GM06990 (cell line): ENCODE measurements at regions not wholly inside any gene's neighbourhood (a gene's known extent, or its start where the extent isn't known, plus 50 kb on each side); places are given as distances from the start of the nearest gene placed in this dataset.

Source experiments
- DNase-seq: peaks from one replicate; pipeline ENCODE4 v3.0.0-alpha.2; 2011; ENCODE audit not compliant: insufficient read length; ENCODE audit errors: extremely low read depth
- H3K27me3 ChIP-seq: replicated peaks from 2 replicates; pipeline ENCODE4 v1.6.0; 2011; ENCODE audit warnings: low read length; ENCODE audit not compliant: control insufficient read depth, insufficient read depth
- H3K36me3 ChIP-seq: 2 replicates; pipeline ENCODE4 v1.5.1; 2011; ENCODE audit warnings: low read length; ENCODE audit not compliant: control insufficient read depth, insufficient read depth
- H3K4me3 ChIP-seq: replicated peaks from 2 replicates; pipeline ENCODE4 v1.5.1; 2011; ENCODE audit warnings: low read depth, mild to moderate bottlenecking, control low read depth, low read length
- CTCF ChIP-seq: IDR thresholded peaks from 2 replicates; pipeline ENCODE4 v1.5.1; 2011; ENCODE audit warnings: low read length, control low read depth, mild to moderate bottlenecking, inconsistent platforms; ENCODE audit not compliant: insufficient read depth, poor library complexity, severe bottlenecking

GRCh38 chr2:125721072-125721721, 934.8 kb upstream of the GYPC start:
- Histone ChIP-seq H3K36me3 (no peaks in the 10 kb centered on the region), H3K4me3 (no peak overlapping the region), H3K27me3 (no peaks in the 10 kb centered on the region)
- no peak for DNase-seq
- no peak for TF ChIP-seq CTCF

- no peaks in the 10 kb centered on the region for H3K36me3 ChIP-seq
- TF ChIP-seq CTCF: no peak
- no peak for DNase-seq
- no peaks in the 10 kb centered on the region for H3K27me3 ChIP-seq
- H3K4me3 ChIP-seq: no peak overlapping the region
Measured at GRCh38 chr2:125730921-125731320, 925.0 kb upstream of the GYPC start.

- no peaks in the 10 kb centered on the region for H3K27me3 ChIP-seq
- no peak for TF ChIP-seq CTCF
- no peak overlapping the region for H3K4me3 ChIP-seq
- H3K36me3 ChIP-seq: no peaks in the 10 kb centered on the region
- no peak for DNase-seq
Measured at GRCh38 chr2:125736306-125736705, 919.7 kb upstream of the GYPC start.

- no peaks in the 10 kb centered on the region for H3K27me3 ChIP-seq
- DNase-seq: no peak
- no peak overlapping the region for H3K4me3 ChIP-seq
- TF ChIP-seq CTCF: peak; percentile 5
- H3K36me3 ChIP-seq: no peaks in the 10 kb centered on the region
Measured at GRCh38 chr2:125745514-125745913, 910.4 kb upstream of the GYPC start.

DNA sequence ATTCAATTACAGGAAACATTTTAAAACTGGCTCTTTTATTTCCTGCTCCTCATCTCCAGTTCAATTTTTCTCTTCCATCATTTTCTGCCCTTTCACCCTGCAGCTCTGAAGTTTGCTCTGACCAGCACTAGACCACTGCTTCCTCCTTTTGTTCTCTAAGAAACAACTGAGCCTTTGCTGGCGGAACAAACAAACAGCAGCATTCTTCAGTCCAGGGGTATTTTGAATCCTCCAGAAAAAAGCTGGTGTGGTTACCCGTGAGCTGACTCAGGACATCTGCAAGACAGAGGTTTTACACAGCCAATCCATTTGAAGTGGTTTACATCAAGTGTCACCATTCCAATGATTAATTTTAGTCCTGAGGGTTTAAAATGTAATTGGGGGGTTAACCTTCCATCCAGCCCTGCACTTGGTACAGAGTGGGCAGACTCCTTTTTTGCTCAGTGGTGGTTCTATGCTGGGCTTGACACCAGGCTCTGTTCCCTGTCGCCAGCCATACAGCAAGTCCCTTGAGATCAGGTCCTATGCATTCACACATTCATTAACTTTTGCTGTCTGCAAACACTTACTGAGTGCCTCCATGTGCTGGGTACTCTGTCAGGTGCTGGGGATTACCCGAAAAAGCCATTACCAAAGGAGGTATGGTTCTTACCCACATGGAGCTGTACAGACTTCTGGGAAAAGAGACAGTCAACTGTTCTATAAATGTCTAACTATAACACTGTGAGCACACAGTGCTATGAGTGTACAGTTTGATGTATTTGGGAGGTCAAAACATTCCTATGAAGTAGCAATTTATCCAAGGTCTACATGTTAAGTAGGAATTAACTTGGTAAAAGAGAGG, 909.4 kb upstream of the GYPC start:
- H3K27me3 ChIP-seq: no peaks in the 10 kb centered on the region
- TF ChIP-seq CTCF: no peak
- no peak overlapping the region for H3K4me3 ChIP-seq
- H3K36me3 ChIP-seq: no peaks in the 10 kb centered on the region
- DNase-seq: no peak
